Tibial nerve (tissue), 3 donors: ENCODE measurements at regions not wholly inside any gene's neighbourhood (a gene's known extent, or its start where the extent isn't known, plus 50 kb on each side); places are given as distances from the start of the nearest gene placed in this dataset.

Source experiments
- POLR2A ChIP-seq, 2 donors: fragments of 450-650 bp; IDR thresholded peaks; one replicate each; pipeline ENCODE4 v1.6.1; 2017; ENCODE audit warnings: antibody characterized with exemption in 2 of 2, mild to moderate bottlenecking in 2 of 2, moderate library complexity in 2 of 2
- TF ChIP-seq, protein P1 (sequence below), 5 experiments: fragments of 200-600 bp in 3 of 5; fragments of 450-650 bp in 2 of 5; sonication (generic) in 3 of 5; IDR thresholded peaks; one replicate each; pipeline ENCODE4 v1.5.1; 2016 to 2019; ENCODE audit warnings: antibody characterized with exemption in 5 of 5, mild to moderate bottlenecking in 3 of 5, moderate library complexity in 2 of 5

DNA sequence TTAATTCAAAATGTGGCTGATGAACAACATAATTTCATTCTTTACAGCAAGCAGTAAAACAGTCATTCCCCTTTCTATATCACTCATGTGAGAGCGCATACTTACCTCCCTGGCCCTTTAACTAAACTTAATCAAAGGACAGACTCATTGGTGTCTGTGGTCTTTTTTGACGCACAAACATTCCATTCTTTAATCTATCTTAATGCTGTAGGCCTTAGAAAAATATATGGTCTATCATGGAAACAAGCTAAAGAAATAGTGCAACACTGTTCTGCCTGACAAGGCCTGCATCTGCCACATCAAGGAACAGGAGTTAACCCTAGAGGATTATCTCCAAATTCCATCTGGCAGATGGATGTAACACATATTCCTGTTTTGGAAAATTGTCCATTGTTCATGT lies 878.1 kb downstream of the NLGN4Y start:
- TF ChIP-seq, protein P1, sequence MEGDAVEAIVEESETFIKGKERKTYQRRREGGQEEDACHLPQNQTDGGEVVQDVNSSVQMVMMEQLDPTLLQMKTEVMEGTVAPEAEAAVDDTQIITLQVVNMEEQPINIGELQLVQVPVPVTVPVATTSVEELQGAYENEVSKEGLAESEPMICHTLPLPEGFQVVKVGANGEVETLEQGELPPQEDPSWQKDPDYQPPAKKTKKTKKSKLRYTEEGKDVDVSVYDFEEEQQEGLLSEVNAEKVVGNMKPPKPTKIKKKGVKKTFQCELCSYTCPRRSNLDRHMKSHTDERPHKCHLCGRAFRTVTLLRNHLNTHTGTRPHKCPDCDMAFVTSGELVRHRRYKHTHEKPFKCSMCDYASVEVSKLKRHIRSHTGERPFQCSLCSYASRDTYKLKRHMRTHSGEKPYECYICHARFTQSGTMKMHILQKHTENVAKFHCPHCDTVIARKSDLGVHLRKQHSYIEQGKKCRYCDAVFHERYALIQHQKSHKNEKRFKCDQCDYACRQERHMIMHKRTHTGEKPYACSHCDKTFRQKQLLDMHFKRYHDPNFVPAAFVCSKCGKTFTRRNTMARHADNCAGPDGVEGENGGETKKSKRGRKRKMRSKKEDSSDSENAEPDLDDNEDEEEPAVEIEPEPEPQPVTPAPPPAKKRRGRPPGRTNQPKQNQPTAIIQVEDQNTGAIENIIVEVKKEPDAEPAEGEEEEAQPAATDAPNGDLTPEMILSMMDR (IDR thresholded peaks at IDR 0.05), result no peak
- TF ChIP-seq POLR2A (IDR thresholded peaks at IDR 0.05), result no peak
